Loucy (cell line): ENCODE measurements at regions not wholly inside any gene's neighbourhood (a gene's known extent, or its start where the extent isn't known, plus 50 kb on each side); places are given as distances from the start of the nearest gene placed in this dataset.
"Not testable (repeated sequence)": the region's sequence is repeated elsewhere in the genome, so short reads cannot be mapped to it uniquely, and the experiment has no call there.

Experiments used
- H2AFZ ChIP-seq: fragments of 200-600 bp; sonication (generic); 2 replicates; pipeline ENCODE4 v1.6.0; 2016; ENCODE audit warnings: antibody characterized with exemption, mild to moderate bottlenecking, low read length, moderate library complexity
- H3F3A ChIP-seq: fragments of 200-600 bp; 2 replicates; pipeline ENCODE4 v1.6.0; 2016; ENCODE audit warnings: antibody characterized with exemption, low read depth, mild to moderate bottlenecking
- H3K27me3 ChIP-seq: fragments of 200-600 bp; sonication (generic); 2 replicates; pipeline ENCODE4 v1.6.1; 2014; ENCODE audit warnings: low read length, mild to moderate bottlenecking; ENCODE audit not compliant: insufficient read depth, poor library complexity, severe bottlenecking
- H3K36me3 ChIP-seq: fragments of 200-600 bp; sonication (generic); 2 replicates; pipeline ENCODE4 v1.6.1; 2016; ENCODE audit warnings: low read length; ENCODE audit not compliant: insufficient read depth
- H3K4me1 ChIP-seq: fragments of 200-600 bp; sonication (generic); 2 replicates; pipeline ENCODE4 v1.5.1; 2014; ENCODE audit warnings: low read length, mild to moderate bottlenecking; ENCODE audit not compliant: insufficient read depth, poor library complexity, severe bottlenecking
- H3K4me2 ChIP-seq: fragments of 200-600 bp; sonication (generic); 2 replicates; pipeline ENCODE4 v1.6.0; 2014; ENCODE audit warnings: antibody characterized with exemption, low read length, low read depth, mild to moderate bottlenecking; ENCODE audit not compliant: poor library complexity, severe bottlenecking
- H3K4me3 ChIP-seq: fragments of 200-600 bp; sonication (generic); 2 replicates; pipeline ENCODE4 v1.5.1; 2014; ENCODE audit warnings: low read length, mild to moderate bottlenecking, mixed read lengths; ENCODE audit not compliant: poor library complexity, severe bottlenecking
- H3K79me2 ChIP-seq: fragments of 200-600 bp; sonication (generic); 2 replicates; pipeline ENCODE4 v1.6.1; 2014; ENCODE audit warnings: low read length; ENCODE audit not compliant: insufficient read depth
- H3K9ac ChIP-seq: fragments of 200-600 bp; sonication (generic); 2 replicates; pipeline ENCODE4 v1.6.0; 2014; ENCODE audit warnings: mild to moderate bottlenecking, low read depth, low read length, moderate library complexity; ENCODE audit not compliant: poor library complexity, severe bottlenecking
- H3K9me2 ChIP-seq: fragments of 200-600 bp; sonication (generic); replicated peaks from 2 replicates; pipeline ENCODE4 v1.6.1; 2016; ENCODE audit warnings: low read depth, low read length, mixed read lengths
- H3K9me3 ChIP-seq: fragments of 200-600 bp; sonication (generic); 2 replicates; pipeline ENCODE4 v1.6.1; 2014; ENCODE audit warnings: mild to moderate bottlenecking, antibody characterized with exemption, low read length, low read depth; ENCODE audit not compliant: insufficient read depth
- H4K20me1 ChIP-seq: fragments of 200-600 bp; sonication (generic); 2 replicates; pipeline ENCODE4 v1.6.0; 2014; ENCODE audit warnings: antibody characterized with exemption, low read length, mild to moderate bottlenecking; ENCODE audit not compliant: insufficient read depth, poor library complexity, severe bottlenecking
- EZH2phosphoT487 ChIP-seq: fragments of 200-600 bp; IDR thresholded peaks from 2 replicates; pipeline ENCODE4 v1.6.1; 2018; ENCODE audit warnings: antibody characterized with exemption, mild to moderate bottlenecking, moderate library complexity, borderline replicate concordance
- TF ChIP-seq, protein P1 (sequence below): fragments of 200-600 bp; sonication (generic); conservative IDR thresholded peaks from 2 replicates; pipeline ENCODE4 v1.5.1; 2014; ENCODE audit warnings: mild to moderate bottlenecking, antibody characterized with exemption, low read length

DNA sequence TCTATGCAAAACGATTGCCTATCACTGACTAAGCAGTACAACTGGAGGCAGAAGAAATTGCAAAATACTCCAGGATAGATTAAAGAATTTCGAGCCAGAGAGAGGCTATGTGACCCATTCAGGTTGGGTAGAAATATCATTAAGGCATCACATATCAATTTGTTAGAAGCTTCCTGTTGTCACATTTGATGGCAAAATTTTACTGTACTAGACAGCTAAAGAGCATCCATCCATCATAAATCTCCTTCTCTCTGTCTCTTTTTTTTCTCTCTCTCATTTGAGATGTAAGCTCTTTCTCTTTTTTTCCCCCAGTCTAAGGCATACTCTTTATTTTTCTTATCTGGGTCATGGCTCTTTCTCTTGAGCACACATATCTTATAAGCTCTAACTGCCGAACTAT is 155.7 kb downstream of the EVA1A start:
- Histone ChIP-seq H3K9me2 (no peaks in the 10 kb centered on the region), H3K36me3 (no peaks in the 10 kb centered on the region), H3K27me3 (no peaks in the 10 kb centered on the region), H3K9ac (no peak overlapping the region), H2AFZ (no peak overlapping the region), H3K4me2 (no peak overlapping the region), H3K4me1 (no peaks in the 10 kb centered on the region), H4K20me1 (no peaks in the 10 kb centered on the region), H3F3A (no peaks in the 10 kb centered on the region), H3K9me3 (peaks cover 6% of the 10 kb centered on the region; the same call in 1 of the 2 replicates), H3K4me3 (no peak overlapping the region), H3K79me2 (no peaks in the 10 kb centered on the region)
- TF ChIP-seq, protein P1, sequence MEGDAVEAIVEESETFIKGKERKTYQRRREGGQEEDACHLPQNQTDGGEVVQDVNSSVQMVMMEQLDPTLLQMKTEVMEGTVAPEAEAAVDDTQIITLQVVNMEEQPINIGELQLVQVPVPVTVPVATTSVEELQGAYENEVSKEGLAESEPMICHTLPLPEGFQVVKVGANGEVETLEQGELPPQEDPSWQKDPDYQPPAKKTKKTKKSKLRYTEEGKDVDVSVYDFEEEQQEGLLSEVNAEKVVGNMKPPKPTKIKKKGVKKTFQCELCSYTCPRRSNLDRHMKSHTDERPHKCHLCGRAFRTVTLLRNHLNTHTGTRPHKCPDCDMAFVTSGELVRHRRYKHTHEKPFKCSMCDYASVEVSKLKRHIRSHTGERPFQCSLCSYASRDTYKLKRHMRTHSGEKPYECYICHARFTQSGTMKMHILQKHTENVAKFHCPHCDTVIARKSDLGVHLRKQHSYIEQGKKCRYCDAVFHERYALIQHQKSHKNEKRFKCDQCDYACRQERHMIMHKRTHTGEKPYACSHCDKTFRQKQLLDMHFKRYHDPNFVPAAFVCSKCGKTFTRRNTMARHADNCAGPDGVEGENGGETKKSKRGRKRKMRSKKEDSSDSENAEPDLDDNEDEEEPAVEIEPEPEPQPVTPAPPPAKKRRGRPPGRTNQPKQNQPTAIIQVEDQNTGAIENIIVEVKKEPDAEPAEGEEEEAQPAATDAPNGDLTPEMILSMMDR, result no peak
- no peak for TF ChIP-seq EZH2phosphoT487

DNA sequence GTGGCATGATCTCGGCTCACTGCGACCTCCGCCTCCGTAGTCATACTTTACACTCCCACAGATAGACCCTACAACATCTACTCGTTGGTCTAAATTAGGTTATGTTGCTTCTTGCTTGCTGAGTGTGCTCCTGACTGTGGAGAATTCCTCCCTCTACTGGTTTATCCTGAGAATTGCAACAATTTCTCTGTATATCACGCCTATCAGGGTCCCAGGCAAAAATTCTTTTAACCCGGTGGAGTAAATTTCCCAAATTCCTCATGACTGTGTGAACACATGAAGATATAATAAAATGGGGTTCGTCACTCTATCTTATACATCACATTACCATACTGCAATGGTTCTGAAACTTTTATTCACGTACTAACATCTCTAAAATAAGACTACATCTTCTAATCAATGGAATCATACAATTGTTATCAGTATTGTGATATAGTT is 156.7 kb downstream of the EVA1A start:
- H3K27me3 ChIP-seq, result no peaks in the 10 kb centered on the region
- no peaks in the 10 kb centered on the region for H3K79me2 ChIP-seq
- H3K9me2 ChIP-seq, result no peaks in the 10 kb centered on the region
- no peaks in the 10 kb centered on the region for H3K36me3 ChIP-seq
- no peaks in the 10 kb centered on the region for H3K4me1 ChIP-seq
- no peak overlapping the region for H3K4me3 ChIP-seq
- H3K9me3 ChIP-seq, result no peaks in the 10 kb centered on the region
- H3F3A ChIP-seq, result no peaks in the 10 kb centered on the region
- TF ChIP-seq, protein P1, result peak; percentile 91
- no peak for TF ChIP-seq EZH2phosphoT487
- H3K9ac ChIP-seq, result no peak overlapping the region
- no peaks in the 10 kb centered on the region for H4K20me1 ChIP-seq
- H2AFZ ChIP-seq, result no peak overlapping the region
- no peak overlapping the region for H3K4me2 ChIP-seq

DNA sequence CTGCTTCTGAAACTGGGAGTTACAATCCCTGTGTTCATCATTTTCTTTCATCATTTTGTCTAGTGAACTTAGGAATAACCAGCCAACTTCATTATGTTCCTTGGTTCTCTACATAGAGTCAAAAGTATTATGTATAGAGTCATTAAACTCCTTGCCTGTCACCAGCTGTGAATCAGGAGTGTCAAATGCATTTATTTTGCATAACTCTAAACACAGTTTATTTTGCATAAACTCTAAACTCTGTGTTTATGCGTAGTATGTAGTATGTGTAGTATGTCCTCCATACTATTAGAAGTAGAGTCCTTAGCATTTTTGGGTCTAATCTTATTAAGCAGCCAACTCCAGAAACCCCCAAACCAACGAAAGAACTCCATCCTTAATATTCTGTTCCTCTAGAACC is 164.4 kb downstream of the EVA1A start:
- H3K4me2 ChIP-seq, result no peak overlapping the region
- no peaks in the 10 kb centered on the region for H3K79me2 ChIP-seq
- TF ChIP-seq EZH2phosphoT487, result no peak
- TF ChIP-seq, protein P1, result no peak
- H3K4me3 ChIP-seq, result no peak overlapping the region
- H3F3A ChIP-seq, result no peaks in the 10 kb centered on the region
- no peaks in the 10 kb centered on the region for H3K4me1 ChIP-seq
- no peak overlapping the region for H3K9ac ChIP-seq
- H2AFZ ChIP-seq, result no peak overlapping the region
- no peaks in the 10 kb centered on the region for H3K27me3 ChIP-seq
- peaks cover 7% of the 10 kb centered on the region; the same call in 1 of the 2 replicates for H3K9me3 ChIP-seq
- no peaks in the 10 kb centered on the region for H3K36me3 ChIP-seq
- no peaks in the 10 kb centered on the region for H3K9me2 ChIP-seq
- H4K20me1 ChIP-seq, result no peaks in the 10 kb centered on the region

DNA sequence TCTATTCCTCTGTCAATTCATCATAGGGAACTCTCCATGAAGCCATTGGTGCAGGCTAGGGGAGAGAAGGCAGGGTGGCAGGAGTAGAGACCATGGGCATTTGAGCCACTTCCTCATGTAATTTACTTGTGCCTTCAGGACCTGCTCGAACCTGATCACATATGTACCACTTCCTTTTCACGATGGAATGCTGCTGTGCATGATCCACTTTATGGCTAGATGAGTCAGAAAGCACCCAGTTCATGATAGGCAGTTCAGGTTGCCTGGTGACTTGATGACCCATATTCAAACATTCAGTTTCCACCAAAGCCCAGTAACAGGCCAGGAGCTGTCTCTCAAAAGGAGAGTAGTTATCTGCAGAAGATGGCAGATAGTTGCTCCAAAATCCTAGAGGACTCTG is 166.0 kb downstream of the EVA1A start:
- H3K4me2 ChIP-seq, H3K9me2 ChIP-seq, H4K20me1 ChIP-seq, H3K9ac ChIP-seq, H3F3A ChIP-seq, H3K27me3 ChIP-seq, H3K36me3 ChIP-seq, H2AFZ ChIP-seq, H3K79me2 ChIP-seq, H3K4me3 ChIP-seq, H3K9me3 ChIP-seq: not testable (repeated sequence)
- peaks cover 14% of the 10 kb centered on the region for H3K4me1 ChIP-seq
